Stimulated activated CD8-positive, alpha-beta memory T cell treated with anti-CD3 and anti-CD28 coated beads, Interleukin-4, amount 100 ng/mL, for 48 hours (primary cell): ENCODE measurements at regions not wholly inside any gene's neighbourhood (a gene's known extent, or its start where the extent isn't known, plus 50 kb on each side); places are given as distances from the start of the nearest gene placed in this dataset.
"Not testable (repeated sequence)": the region's sequence is repeated elsewhere in the genome, so short reads cannot be mapped to it uniquely, and the experiment has no call there.

Experiments
- DNase-seq: peaks from one replicate; pipeline ENCODE4 v3.0.0-alpha.2; 2020

GRCh38 chr2:58720033-58720769, 479.1 kb upstream of the FANCL start:
- DNase-seq = no peak

DNA sequence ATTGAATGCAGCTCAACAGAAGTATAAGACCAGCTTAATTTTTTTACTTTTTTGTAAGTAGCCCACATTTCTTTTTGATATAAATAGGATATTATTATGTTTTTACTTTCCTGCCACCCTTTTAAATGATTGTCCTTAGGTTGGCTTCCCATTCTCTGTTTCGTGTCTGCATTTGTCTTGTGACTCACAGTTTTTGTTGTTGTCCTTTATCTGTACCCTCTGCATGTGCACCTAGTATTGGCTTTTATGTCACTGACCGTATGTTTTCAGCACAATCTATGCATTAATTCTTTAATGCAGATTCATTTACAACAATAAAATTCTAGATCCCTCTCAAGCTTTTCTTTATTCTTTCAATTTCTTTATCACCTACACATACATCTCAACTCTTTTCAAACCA, 474.2 kb upstream of the FANCL start:
- DNase-seq = no peak

DNA sequence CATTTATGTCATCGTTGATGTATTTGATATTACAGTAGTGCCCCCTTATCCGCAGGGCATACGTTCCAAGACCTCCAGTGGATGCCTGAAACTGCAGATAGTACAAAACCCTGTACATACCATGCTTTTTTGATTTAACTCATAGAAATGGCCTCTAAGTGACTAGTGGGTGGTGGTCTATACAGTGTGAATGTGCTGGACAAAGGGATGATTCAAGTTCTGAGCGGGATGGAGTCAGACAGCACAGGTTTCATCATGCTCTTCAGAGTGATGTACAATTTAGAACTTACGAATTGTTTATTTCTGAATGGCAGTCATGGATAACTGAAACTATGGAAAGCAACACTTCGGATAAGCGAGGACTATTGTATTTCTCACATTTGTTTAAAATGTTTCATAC, 473.1 kb upstream of the FANCL start:
- no peak for DNase-seq

DNA sequence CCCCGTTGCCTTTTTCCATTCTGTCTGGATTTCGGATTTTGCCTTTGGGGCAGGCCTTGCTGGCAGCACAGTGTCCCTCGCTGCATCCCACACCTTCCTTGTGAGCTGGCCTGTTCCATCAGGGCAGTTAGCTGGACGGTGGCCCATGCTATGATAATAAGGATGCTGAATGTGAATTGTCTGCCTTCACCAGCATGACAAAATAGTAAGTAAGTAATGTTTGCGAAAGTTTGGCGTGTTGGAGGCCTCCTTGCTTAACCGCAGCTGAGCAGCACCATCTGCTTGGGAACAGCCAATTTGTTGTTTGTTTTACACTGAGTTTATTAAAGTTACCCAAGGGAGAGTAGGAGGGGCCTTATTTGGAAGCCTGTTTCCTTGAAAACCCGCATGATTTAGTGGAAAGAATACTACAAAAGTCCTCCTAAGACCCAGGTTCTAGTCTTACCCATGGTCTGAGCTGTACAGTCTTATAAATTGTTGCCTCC, 469.7 kb upstream of the FANCL start:
- no peak for DNase-seq

DNA sequence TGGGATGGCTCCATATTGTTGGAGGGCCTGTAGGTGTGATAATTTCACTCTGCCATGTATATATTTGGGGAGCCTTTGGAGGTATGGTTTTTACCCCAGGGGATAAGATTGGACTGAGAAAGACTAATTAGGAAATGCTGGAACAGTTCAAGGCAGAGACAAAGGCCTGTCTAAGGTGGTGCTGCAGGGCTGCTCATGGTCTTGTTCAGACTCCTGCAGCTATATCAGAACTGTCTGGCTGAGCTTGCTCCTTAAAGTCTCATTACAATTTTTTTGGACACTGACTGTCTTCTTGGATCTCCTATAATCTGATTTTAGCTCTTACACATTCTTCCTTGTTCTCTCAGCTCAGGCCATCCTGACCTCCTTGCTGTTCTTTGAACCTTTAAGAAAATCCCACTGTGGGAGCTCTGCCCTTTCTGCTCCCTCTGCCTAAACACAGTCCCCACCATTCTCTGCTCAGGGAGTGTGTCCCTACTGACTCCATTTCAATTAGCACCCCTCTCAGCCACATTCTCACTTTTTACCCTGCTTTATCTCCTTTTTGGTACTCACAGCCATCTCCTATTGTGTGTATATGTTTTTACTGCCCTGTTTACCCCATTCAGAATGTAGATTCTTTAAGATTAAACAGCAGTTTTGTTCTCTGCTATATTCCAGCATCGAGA, 468.7 kb upstream of the FANCL start:
- no peak for DNase-seq

DNA sequence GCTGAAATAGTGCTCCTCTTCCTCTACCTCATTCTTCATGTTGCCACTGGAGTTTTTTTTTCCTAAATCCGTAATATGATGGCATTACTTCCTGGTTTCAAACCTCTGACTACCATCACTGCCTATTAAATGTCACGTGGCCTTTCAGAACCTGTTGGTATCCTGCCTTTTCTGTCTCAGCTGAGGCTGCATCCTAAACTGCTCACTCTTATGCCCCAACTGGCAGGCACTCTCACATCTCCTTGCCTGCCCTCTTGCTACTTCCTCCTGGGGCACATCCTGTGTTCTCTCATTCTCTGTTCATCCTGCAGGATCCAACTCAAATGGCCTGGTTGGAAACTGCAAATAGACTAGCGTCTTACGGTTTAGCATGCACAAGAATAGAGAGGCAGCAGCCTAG, 468.1 kb upstream of the FANCL start:
- no peak for DNase-seq

DNA sequence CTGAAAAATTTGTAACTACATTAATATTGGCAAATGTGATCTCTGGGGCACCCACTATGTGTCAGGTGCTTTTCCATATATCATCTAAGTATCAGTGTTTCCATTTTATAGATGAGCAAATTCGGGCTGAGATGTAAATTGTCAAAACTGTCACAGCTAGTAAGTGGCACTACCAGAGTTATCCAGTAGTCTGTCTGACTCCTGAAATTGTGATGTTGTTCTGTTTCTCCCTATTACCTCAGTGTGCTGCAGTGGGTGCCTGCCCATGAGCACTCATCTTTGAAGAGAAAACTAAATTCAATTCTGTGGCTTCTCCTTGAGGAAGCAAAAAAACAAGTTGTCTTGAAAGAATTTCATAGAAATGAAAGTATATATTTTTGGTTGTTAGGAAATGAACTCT, 467.4 kb upstream of the FANCL start:
- DNase-seq = no peak

DNA sequence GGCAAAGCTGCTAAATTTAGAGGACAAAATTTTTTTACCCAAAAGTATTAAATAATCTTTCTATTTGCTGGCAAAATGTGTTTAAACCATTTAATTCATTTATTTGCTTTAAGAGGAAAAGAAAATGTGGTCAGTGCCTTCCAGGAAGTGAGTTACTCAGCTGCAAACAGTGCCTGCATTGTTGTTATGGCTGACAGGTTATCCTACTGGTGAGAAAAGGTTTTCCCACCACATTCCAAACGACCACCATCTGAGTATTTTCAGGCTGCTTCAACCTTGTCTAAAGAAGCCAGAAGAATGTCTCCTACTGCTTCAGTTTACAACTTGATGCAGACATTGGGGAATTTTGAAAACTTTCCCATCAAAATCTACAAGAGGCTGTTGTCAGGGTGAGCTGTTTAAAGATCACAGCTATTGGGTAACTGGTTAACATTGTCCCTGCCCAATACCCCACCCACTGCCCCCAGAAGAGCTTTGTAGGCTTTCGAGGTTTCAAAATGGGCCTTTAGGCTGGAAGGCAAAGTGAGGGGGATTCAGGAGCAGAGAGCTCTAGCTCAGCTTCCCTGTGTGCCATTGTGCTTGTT, 461.3 kb upstream of the FANCL start:
- no peak for DNase-seq

- DNase-seq = no peak
Measured at GRCh38 chr2:58701688-58702301, 460.7 kb upstream of the FANCL start.

GRCh38 chr2:58700591-58700990, 459.5 kb upstream of the FANCL start:
- no peak for DNase-seq

- DNase-seq = no peak
Measured at GRCh38 chr2:58699411-58699810, 458.3 kb upstream of the FANCL start.

DNA sequence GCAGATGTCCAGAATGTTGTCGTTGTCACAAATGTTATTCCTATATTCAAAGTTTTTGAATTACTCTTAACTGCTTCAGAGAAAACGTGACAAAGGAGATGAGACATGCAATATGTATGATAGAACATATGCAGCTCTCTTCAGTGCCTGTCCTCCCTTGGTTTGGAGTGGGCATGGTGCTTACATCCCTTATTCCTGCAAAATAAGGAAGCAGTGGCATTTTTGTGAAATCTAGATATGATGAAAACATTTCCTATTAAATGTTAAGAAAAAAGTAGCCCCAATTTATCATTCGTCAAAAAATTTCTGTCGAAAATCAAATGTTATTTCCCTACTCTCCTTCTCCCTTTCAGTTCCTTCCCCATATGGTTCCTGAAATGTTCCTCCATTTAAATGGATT, 457.5 kb upstream of the FANCL start:
- no peak for DNase-seq

- DNase-seq = not testable (repeated sequence)
Measured at GRCh38 chr2:58694114-58694513, 453.0 kb upstream of the FANCL start.

GRCh38 chr2:58691041-58691440, 449.9 kb upstream of the FANCL start:
- not testable (repeated sequence) for DNase-seq

GRCh38 chr2:58688813-58689212, 447.7 kb upstream of the FANCL start:
- DNase-seq = no peak

DNA sequence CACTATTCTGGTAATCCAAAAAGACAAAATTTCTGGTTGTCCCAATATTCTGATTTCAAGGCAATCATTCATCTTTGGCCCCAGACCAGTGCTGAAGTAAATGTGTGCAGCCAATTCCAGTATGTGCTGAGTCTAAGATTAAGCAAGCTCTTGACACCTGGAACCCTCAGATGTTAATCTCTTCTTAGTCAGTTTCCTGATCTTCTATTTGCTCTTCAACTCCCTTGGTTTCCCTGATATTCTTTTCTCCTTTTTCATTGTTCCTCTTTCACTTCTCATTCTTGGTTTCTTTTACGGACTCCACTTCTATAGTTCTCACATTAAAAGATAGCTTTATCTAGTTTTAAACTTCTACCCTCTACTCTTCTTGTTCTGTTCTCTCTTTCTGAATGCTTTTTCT, 445.7 kb upstream of the FANCL start:
- no peak for DNase-seq

GRCh38 chr2:58680755-58681310, 439.7 kb upstream of the FANCL start:
- no peak for DNase-seq

DNA sequence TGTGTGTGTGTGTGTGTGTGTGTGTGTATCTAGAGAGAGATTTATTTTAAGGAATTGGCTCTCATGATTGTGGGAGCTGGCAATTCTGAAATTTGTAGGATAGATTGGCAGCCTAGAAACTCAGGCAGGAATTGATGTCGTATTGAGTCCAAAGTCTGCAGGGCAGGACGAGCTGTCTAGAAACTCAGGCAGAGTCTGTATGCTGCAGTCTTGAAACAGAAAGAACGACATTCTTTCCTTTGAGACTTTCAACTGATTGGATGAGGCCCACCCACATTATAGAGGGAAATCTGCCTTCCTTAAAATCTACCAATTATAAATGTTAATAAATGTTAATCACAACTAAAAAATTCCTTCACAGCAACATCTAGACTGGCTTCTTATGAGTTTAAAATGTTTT, 436.6 kb upstream of the FANCL start:
- DNase-seq = no peak

DNA sequence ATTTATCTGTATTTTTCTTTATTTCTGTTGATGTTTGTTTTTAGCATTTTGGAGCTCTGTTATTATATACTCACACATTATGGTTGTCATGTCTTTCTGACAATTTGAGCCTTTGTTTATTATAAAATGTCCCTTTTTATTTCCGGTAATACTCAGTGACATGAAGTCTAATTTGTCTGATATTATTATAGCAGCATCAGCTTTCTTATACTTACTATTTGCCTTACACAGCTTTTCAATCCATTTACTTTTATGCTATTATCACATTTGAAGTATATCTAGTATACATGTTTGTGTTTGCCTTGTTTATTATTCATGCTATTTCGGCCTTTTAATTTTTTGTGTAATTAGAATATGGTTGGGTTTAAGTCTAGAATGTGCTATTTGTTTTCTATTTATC, 430.6 kb upstream of the FANCL start:
- no peak for DNase-seq

- no peak for DNase-seq
Measured at GRCh38 chr2:58669998-58670397, 428.9 kb upstream of the FANCL start.

DNA sequence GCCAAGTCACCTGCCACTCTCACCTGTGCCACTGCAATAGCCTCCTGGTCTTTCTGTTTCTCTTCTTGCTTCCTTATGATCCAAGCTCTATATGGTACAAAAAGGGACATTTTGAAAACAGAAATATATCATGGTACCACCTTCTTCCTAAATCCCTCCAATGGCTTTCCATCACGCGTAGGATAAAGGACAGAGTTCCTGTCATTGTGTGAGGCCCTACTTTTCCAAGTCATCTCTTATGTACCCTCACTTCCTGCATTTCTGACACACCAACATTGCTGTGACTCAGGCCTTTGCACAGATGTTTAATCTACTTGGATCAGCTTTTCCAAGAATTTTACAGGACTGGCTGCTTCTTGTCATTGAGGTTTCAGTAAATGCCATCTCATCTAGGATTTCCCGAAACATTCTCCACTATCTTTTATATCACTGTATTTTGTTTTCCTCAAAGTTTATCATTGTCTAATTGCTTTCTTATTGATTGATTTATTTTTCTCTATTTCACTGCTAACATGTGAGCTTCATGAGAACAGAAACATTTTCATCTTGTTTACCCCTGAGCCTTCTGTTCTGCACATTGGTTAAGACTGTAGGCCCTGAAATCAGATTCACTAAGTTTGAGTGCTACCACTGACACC, 426.1 kb upstream of the FANCL start:
- DNase-seq = no peak

DNA sequence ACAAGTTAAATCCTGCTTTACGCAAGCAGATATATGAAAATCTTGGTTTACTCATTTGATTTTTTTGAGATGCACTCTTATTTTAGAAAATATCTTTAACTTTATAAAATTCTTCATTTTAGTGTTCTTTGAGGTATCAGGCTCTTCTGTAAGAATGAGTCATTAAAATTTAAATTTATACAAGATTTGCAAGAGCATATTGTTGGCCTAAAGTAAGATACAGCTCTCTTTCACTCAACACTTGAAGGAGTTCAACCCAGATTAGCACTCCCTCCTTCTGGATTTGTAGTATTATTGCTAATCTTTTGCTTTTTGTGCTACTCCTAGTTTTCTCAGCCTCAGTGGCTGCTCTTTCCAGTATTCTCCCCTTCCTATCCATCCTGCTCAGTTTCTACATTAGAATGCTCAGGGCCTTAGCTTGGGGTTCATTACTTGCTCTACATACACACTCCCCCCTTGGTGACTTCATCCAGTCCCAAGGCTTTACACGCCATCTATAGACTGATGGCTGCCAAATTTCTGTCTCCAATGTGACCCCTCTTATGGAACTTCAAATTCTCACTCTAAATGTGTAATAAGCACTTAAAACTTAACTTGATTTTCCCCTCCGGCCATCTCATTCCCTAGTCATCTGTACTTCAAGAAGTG, 425.3 kb upstream of the FANCL start:
- no peak for DNase-seq
